ENCODE measurements at regions not wholly inside any gene's neighbourhood (a gene's known extent, or its start where the extent isn't known, plus 50 kb on each side); places are given as distances from the start of the nearest gene placed in this dataset.

- Mint-ChIP-seq H3K9me3 (ENCODE audit: unreplicated experiment) (peaks cover 3% of the 10 kb centered on the region), H3K4me1 (ENCODE audit: low read depth, unreplicated experiment) (no peaks in the 10 kb centered on the region), H3K27me3 (ENCODE audit: low read depth, unreplicated experiment) (peaks cover 3% of the 10 kb centered on the region), H3K27ac (ENCODE audit: unreplicated experiment) (no peak overlapping the region), H3K36me3 (ENCODE audit: low read depth, unreplicated experiment) (no peaks in the 10 kb centered on the region), H3K4me3 (ENCODE audit: unreplicated experiment) (no peak overlapping the region)
- H3K36me3 ChIP-seq (ENCODE audit: insufficient read depth, low read length): no peaks in the 10 kb centered on the region
- H3K79me2 ChIP-seq (ENCODE audit: insufficient read depth, low read length): no peaks in the 10 kb centered on the region
- no peak overlapping the region for H2AFZ ChIP-seq (ENCODE audit: low read depth, low read length)
- H3K27me3 ChIP-seq (ENCODE audit: insufficient read depth, low read length): no peaks in the 10 kb centered on the region
- H4K20me1 ChIP-seq (ENCODE audit: insufficient read depth, low read length): no peaks in the 10 kb centered on the region
- no peak overlapping the region for H3K9ac ChIP-seq (ENCODE audit: low read length)
- TF ChIP-seq CTCF (IDR thresholded peaks at IDR 0.05; ENCODE audit: insufficient read depth, low read depth, low read length) (no peak), EZH2 (IDR thresholded peaks at IDR 0.05; ENCODE audit: insufficient read depth, low read length) (no peak)
- no peak overlapping the region for H3K27ac ChIP-seq (ENCODE audit: low read depth, low read length)
- no peak overlapping the region for H3K4me2 ChIP-seq (ENCODE audit: low read length)
- no peak overlapping the region for H3K4me3 ChIP-seq (ENCODE audit: insufficient read depth, low read depth, low read length)
- no peaks in the 10 kb centered on the region for H3K4me1 ChIP-seq (ENCODE audit: insufficient read depth, low read length)
- peak; percentile 13 for FAIRE-seq
- no peaks in the 10 kb centered on the region for H3K9me3 ChIP-seq (ENCODE audit: insufficient read depth, low read depth, low read length)
- DNase-seq (ENCODE audit: low read depth): no peak
These were observed 241.7 kb downstream of the EPHA4 start for GRCh38 chr2:221330436-221330835.

- Mint-ChIP-seq H3K36me3 (ENCODE audit: low read depth, unreplicated experiment) (no peaks in the 10 kb centered on the region), H3K4me1 (ENCODE audit: low read depth, unreplicated experiment) (no peaks in the 10 kb centered on the region), H3K4me3 (ENCODE audit: unreplicated experiment) (no peak overlapping the region), H3K27ac (ENCODE audit: unreplicated experiment) (no peak overlapping the region), H3K9me3 (ENCODE audit: unreplicated experiment) (peaks cover 3% of the 10 kb centered on the region), H3K27me3 (ENCODE audit: low read depth, unreplicated experiment) (peaks cover 5% of the 10 kb centered on the region)
- no peak for TF ChIP-seq EZH2 (IDR thresholded peaks at IDR 0.05; ENCODE audit: insufficient read depth, low read length)
- no peak for TF ChIP-seq CTCF (IDR thresholded peaks at IDR 0.05; ENCODE audit: insufficient read depth, low read depth, low read length)
- Histone ChIP-seq H4K20me1 (ENCODE audit: insufficient read depth, low read length) (no peaks in the 10 kb centered on the region), H3K27ac (ENCODE audit: low read depth, low read length) (no peak overlapping the region), H3K9ac (ENCODE audit: low read length) (no peak overlapping the region), H3K36me3 (ENCODE audit: insufficient read depth, low read length) (no peaks in the 10 kb centered on the region), H3K9me3 (ENCODE audit: insufficient read depth, low read depth, low read length) (no peaks in the 10 kb centered on the region), H3K79me2 (ENCODE audit: insufficient read depth, low read length) (no peaks in the 10 kb centered on the region), H2AFZ (ENCODE audit: low read depth, low read length) (no peak overlapping the region), H3K4me2 (ENCODE audit: low read length) (no peak overlapping the region), H3K4me3 (ENCODE audit: insufficient read depth, low read depth, low read length) (no peak overlapping the region), H3K4me1 (ENCODE audit: insufficient read depth, low read length) (no peaks in the 10 kb centered on the region), H3K27me3 (ENCODE audit: insufficient read depth, low read length) (no peaks in the 10 kb centered on the region)
- FAIRE-seq: no peak
- no peak for DNase-seq (ENCODE audit: low read depth)
These were observed 237.5 kb downstream of the EPHA4 start for GRCh38 chr2:221334481-221335218.

DNA sequence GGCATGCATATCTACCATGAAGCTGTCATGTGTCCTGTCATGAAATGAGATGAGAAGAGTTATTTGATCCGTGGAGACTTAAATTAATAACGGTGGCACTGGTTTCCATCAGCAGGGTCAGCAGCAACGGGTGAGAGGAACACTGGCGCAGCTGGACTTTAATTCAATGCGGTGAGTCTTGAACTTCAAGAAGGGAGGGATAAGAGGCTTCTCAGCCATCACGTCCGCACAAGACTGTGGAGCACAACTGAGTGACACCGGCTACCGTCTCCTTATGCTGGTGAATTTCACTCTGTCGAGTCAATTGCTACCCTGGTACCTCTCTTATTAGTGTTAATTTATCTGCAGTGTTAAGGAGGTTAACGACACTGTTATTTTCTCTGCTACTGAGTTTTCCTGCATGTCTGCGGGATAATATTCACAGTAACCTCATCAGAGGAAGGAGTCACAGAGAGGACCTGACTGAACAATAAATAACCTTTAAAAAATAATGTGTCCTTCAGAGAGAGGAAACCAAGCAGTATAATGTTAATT, 236.8 kb downstream of the EPHA4 start:
- Histone ChIP-seq H3K4me1 (ENCODE audit: insufficient read depth, low read length) (no peaks in the 10 kb centered on the region), H3K4me2 (ENCODE audit: low read length) (no peak overlapping the region), H3K4me3 (ENCODE audit: insufficient read depth, low read depth, low read length) (no peak overlapping the region), H3K27me3 (ENCODE audit: insufficient read depth, low read length) (no peaks in the 10 kb centered on the region), H3K79me2 (ENCODE audit: insufficient read depth, low read length) (no peaks in the 10 kb centered on the region), H4K20me1 (ENCODE audit: insufficient read depth, low read length) (no peaks in the 10 kb centered on the region), H3K36me3 (ENCODE audit: insufficient read depth, low read length) (no peaks in the 10 kb centered on the region), H3K9ac (ENCODE audit: low read length) (no peak overlapping the region), H3K27ac (ENCODE audit: low read depth, low read length) (no peak overlapping the region), H2AFZ (ENCODE audit: low read depth, low read length) (no peak overlapping the region), H3K9me3 (ENCODE audit: insufficient read depth, low read depth, low read length) (no peaks in the 10 kb centered on the region)
- Mint-ChIP-seq H3K27ac (ENCODE audit: unreplicated experiment) (no peak overlapping the region), H3K36me3 (ENCODE audit: low read depth, unreplicated experiment) (no peaks in the 10 kb centered on the region), H3K9me3 (ENCODE audit: unreplicated experiment) (peaks cover 3% of the 10 kb centered on the region), H3K4me1 (ENCODE audit: low read depth, unreplicated experiment) (no peaks in the 10 kb centered on the region), H3K4me3 (ENCODE audit: unreplicated experiment) (no peak overlapping the region), H3K27me3 (ENCODE audit: low read depth, unreplicated experiment) (peaks cover 5% of the 10 kb centered on the region)
- DNase-seq (ENCODE audit: low read depth) (no peak), FAIRE-seq (no peak)
- TF ChIP-seq EZH2 (IDR thresholded peaks at IDR 0.05; ENCODE audit: insufficient read depth, low read length): no peak
